Breast epithelium (tissue), 3 donors: ENCODE measurements at regions not wholly inside any gene's neighbourhood (a gene's known extent, or its start where the extent isn't known, plus 50 kb on each side); places are given as distances from the start of the nearest gene placed in this dataset.

Source experiments
- CTCF ChIP-seq, 3 donors: fragments of 450-650 bp; IDR thresholded peaks; one replicate each; pipeline ENCODE4 v1.5.1; 2016 to 2017; ENCODE audit warnings: antibody characterized with exemption in 3 of 3, mild to moderate bottlenecking in 3 of 3, moderate library complexity in 3 of 3
- POLR2A ChIP-seq: fragments of 450-650 bp; IDR thresholded peaks from one replicate; pipeline ENCODE4 v1.6.1; 2016; ENCODE audit warnings: antibody characterized with exemption, mild to moderate bottlenecking, moderate library complexity

DNA sequence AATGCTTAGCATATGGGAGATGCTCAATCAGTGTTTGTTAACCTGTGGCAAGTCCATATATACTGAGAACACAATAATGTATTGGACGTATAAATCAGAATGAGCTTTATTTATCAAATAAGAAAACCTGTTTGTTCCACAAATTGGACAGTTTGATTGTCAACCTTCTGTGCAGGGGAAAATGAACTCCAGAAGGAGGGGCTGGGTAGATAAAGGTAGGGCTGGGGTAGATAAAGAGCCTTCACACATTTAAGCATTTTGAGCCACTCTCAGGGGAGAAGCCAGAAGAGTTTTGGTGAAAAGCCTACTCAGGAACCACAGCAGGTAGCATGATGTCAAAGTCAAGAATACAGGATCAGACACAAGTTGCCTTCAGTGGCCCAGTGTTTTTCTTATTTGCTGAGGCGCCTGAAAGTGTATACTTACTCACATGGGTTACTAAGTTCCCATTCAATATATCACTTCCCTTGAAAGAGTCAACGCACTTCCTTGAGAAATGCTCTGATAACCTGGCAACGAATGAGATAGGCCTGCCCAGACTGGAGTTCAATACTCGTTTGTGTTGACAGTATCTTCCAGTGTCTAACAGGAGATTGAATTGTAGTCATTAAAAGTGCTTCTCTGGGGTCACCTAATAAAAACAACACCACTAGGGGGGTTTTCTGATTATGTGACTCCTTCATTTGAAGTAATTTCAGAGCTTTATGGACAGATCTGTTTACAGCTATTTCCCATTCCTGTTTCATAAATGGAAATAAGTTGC, 263.9 kb upstream of the CITED2 start:
- TF ChIP-seq POLR2A (no peak), CTCF (IDR thresholded peaks at IDR 0.05) (no peak)
